Esophagus squamous epithelium (tissue), 4 donors: ENCODE measurements at regions not wholly inside any gene's neighbourhood (a gene's known extent, or its start where the extent isn't known, plus 50 kb on each side); places are given as distances from the start of the nearest gene placed in this dataset.

Experiments
- CTCF ChIP-seq, 6 experiments: fragments of 450-650 bp in 4 of 6; fragments of 200-600 bp in 2 of 6; sonication (generic) in 2 of 6; IDR thresholded peaks; one replicate each; pipeline ENCODE4 v1.5.1; 2016 to 2019; ENCODE audit warnings: antibody characterized with exemption in 6 of 6, mild to moderate bottlenecking in 4 of 6, moderate library complexity in 4 of 6
- POLR2A ChIP-seq, 4 donors: fragments of 450-650 bp; IDR thresholded peaks; one replicate each; pipeline ENCODE4 v1.6.1; 2017; ENCODE audit warnings: antibody characterized with exemption in 4 of 4, mild to moderate bottlenecking in 4 of 4, moderate library complexity in 3 of 4

GRCh38 chr2:205860181-205860580 is 177.9 kb downstream of the NRP2 start:
- TF ChIP-seq CTCF (IDR thresholded peaks at IDR 0.05) (no peak), POLR2A (IDR thresholded peaks at IDR 0.05) (no peak)
